ENCODE measurements at regions not wholly inside any gene's neighbourhood (a gene's known extent, or its start where the extent isn't known, plus 50 kb on each side); places are given as distances from the start of the nearest gene placed in this dataset.

DNA sequence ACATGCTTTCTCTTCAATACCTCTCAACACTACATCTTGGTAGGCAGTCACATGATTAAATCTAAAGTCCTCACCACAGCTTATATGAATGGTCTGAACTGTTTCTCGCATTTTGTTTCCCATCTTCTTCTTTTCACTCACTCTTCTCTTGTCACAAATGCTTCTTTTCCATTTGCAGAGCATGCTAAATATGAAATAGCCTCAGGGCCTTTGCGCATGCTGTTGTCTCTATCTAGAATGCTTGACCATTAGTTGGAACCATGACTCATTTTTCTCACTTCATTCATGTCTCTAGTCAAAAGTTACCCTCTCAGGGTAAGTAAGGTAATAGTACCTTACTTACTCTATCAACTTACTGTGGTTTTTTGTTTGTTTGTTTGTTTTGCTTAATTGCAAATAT, 239.7 kb downstream of the PTPRC start:
- H3K4me3 ChIP-seq (ENCODE audit: low read depth, low read length) = no peak overlapping the region
- TF ChIP-seq, protein P1, sequence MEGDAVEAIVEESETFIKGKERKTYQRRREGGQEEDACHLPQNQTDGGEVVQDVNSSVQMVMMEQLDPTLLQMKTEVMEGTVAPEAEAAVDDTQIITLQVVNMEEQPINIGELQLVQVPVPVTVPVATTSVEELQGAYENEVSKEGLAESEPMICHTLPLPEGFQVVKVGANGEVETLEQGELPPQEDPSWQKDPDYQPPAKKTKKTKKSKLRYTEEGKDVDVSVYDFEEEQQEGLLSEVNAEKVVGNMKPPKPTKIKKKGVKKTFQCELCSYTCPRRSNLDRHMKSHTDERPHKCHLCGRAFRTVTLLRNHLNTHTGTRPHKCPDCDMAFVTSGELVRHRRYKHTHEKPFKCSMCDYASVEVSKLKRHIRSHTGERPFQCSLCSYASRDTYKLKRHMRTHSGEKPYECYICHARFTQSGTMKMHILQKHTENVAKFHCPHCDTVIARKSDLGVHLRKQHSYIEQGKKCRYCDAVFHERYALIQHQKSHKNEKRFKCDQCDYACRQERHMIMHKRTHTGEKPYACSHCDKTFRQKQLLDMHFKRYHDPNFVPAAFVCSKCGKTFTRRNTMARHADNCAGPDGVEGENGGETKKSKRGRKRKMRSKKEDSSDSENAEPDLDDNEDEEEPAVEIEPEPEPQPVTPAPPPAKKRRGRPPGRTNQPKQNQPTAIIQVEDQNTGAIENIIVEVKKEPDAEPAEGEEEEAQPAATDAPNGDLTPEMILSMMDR (IDR thresholded peaks at IDR 0.05; ENCODE audit: low read depth, low read length) = no peak

DNA sequence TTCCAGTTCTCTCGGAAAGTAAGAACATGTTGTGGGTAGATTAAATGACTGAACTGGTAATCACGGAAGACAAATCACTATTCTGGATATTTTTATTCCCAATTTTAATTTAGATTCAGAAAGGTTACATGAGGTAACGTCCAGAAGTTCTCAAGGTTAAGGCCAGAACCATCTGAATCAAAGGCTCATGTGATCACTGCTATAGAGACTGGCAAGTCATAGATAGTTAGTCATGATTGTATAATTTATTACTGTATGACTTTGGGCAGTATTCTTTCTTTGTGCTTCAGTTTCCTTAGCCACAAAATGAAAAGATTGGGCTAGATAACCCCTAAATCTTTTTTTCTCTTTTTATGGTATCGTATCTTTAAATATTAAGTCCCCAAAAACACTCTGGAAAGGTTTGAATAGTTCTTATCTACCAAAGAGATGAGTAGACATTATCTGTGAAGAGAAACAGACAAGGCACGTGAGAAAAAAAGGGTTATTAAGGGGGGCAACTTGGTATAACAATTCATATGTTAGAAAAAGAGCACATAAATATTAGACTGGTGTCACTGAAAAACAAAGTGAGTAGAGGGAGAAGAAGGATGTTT, 241.0 kb downstream of the PTPRC start:
- H3K4me3 ChIP-seq (ENCODE audit: low read depth, low read length) = no peak overlapping the region
- TF ChIP-seq, protein P1 (IDR thresholded peaks at IDR 0.05; ENCODE audit: low read depth, low read length) = no peak

DNA sequence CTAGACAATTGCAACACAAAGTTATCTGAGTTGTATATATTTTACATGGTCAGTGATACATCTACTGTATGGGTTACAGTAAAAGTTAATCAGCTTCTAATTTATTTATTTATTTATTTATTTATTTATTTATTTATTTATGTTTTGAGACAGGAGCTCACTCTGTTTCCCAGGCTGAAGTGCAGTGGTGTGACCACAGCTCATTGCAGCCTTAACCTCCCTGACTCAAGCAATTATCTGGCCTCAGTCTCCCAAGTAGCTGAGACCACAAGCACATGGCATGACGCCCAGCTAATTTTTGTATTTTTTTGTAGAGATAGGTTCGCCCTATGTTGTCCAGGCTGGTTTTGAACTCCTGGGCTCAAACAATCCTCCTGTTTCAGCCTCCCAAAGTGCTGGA, 241.6 kb downstream of the PTPRC start:
- TF ChIP-seq, protein P1 (IDR thresholded peaks at IDR 0.05; ENCODE audit: low read depth, low read length) = no peak
- no peak overlapping the region for H3K4me3 ChIP-seq (ENCODE audit: low read depth, low read length)

DNA sequence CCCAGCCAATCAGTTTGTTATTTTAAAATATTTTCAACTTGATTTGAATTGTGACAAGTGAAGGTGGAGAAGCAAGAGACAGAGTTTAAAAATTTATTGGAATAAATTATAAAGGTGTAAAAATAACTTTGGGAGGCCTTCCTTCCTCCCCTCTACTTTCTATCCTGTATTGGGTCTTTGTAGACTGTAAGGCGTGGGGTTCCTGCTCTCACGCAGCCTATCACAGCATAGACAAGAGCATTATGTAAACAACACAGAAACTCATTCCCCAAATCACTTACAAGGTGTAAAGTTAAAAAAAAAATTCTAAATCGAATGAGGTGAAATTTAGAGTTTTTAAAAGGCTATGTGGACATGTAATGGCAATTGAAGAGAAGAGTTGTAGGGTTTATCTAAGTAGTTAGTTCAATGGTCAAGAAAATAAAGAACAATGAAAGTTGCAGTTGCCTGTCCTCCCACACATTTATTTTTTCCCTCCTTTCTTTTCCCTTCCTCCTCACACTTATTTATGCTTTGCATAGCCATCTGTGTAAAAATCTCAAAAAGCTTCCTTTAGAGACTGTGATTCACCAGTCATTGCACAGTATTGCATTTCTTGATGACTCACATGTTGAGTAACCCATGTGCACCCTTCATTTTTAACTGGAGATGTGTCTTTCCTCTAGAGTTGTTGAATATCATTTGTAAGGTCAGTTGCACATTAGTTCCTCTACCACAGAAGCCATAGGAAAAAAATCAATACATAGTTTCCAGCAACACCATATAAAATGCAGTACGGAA, 242.2 kb downstream of the PTPRC start:
- no peak overlapping the region for H3K4me3 ChIP-seq (ENCODE audit: low read depth, low read length)
- TF ChIP-seq, protein P1 (IDR thresholded peaks at IDR 0.05; ENCODE audit: low read depth, low read length) = no peak

DNA sequence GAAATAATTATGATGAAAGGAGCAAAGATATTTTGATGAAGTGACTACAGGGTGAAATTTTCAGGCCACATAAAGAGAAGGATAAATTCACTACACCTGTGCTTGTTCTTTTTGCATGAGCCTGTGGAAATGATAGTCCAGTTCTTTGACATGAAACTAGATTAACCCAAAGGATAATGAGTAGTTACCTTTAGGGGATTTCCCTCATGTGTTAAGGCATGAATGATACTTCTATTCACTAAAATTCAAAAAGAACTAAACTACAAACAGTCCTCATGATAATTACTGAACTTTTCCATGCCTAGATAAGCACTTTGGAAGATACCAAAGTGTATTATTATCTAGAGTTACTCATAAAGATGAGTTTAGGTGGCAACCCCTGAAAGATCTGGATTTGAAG, 244.3 kb downstream of the PTPRC start:
- TF ChIP-seq, protein P1 (IDR thresholded peaks at IDR 0.05; ENCODE audit: low read depth, low read length) = no peak
- H3K4me3 ChIP-seq (ENCODE audit: low read depth, low read length) = no peak overlapping the region

DNA sequence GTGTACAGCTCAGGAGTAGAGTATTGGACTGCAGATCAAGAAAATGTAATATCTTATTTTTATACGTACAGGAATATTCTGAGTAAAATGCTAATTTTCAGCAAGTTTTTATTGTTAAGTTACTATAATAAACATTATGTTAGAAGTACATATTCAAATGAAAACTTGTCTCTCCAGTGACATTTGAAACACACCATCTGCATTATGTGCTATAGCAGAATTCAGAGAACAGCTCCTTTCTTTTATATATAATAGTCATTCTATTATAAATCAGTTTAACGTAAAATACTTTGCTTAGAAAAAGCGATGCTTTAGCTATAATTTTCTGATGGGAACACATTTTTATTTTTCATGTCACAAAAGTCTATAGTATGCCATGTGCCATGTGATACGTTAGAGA, 249.0 kb downstream of the PTPRC start:
- H3K4me3 ChIP-seq (ENCODE audit: low read depth, low read length) = no peak overlapping the region
- TF ChIP-seq, protein P1 (IDR thresholded peaks at IDR 0.05; ENCODE audit: low read depth, low read length) = no peak

DNA sequence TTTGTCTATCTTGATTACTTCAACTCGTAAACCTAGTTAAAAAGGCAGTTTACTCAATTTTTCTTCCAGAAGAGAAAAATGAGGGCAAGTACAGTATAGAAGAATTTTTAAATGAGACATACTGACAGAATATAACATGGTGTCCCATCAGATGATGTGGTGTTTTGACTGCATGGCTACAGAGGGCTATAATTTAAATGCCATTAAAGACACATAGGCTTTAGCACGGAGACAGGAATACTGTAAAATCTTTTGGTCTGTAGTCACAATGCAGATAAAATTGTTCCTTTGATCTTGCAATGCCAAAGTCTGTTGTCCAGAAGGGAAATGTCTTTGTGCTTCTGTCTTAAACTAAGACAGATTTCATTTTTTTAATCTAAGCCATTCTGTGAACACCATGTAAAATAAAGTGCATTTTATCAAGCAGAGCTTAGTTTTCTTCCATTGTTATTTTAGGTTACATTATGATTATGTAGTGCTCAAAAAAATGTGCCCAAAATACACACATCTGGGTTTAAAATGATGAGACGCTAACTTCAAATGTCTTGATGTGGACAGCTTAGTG, 249.6 kb downstream of the PTPRC start:
- H3K4me3 ChIP-seq (ENCODE audit: low read depth, low read length) = no peak overlapping the region
- TF ChIP-seq, protein P1 (IDR thresholded peaks at IDR 0.05; ENCODE audit: low read depth, low read length) = no peak
